Liver (tissue), 8 donors: ENCODE measurements at regions not wholly inside any gene's neighbourhood (a gene's known extent, or its start where the extent isn't known, plus 50 kb on each side); places are given as distances from the start of the nearest gene placed in this dataset.
"Not testable (repeated sequence)": the region's sequence is repeated elsewhere in the genome, so short reads cannot be mapped to it uniquely, and the experiment has no call there.

Experiments
- DNase-seq: peaks from one replicate; pipeline ENCODE4 v3.0.0-alpha.2; 2017; ENCODE audit warnings: low spot score
- H3K27ac ChIP-seq, 2 donors: one replicate each; pipeline ENCODE4 v1.7.0; 2013; ENCODE audit warnings: inconsistent platforms in 2 of 2, low read length in 2 of 2, control low read depth in 1 of 2, low read depth in 1 of 2, mild to moderate bottlenecking in 1 of 2
- H3K27me3 ChIP-seq, 4 donors: one replicate each; pipeline versions ENCODE4 v1.6.1 to v1.7.0; 2013; ENCODE audit warnings: low read length in 3 of 4, inconsistent platforms in 1 of 4, mild to moderate bottlenecking in 1 of 4, moderate library complexity in 1 of 4; ENCODE audit not compliant: control insufficient read depth in 4 of 4, insufficient read depth in 4 of 4
- H3K36me3 ChIP-seq, 4 donors: one replicate each; pipeline versions ENCODE4 v1.6.1 to v1.7.0; 2013; ENCODE audit warnings: low read length in 3 of 4, mild to moderate bottlenecking in 3 of 4, low read depth in 1 of 4, moderate library complexity in 1 of 4; ENCODE audit not compliant: control insufficient read depth in 4 of 4, insufficient read depth in 3 of 4
- H3K4me1 ChIP-seq, 4 donors: one replicate each; pipeline versions ENCODE4 v1.6.1 to v1.7.0; 2013; ENCODE audit warnings: low read length in 3 of 4, mild to moderate bottlenecking in 3 of 4, moderate library complexity in 1 of 4; ENCODE audit not compliant: control insufficient read depth in 4 of 4, insufficient read depth in 4 of 4
- H3K4me3 ChIP-seq, 3 donors: one replicate each; pipeline versions ENCODE4 v1.6.1 to v1.7.0; 2013; ENCODE audit warnings: low read length in 3 of 3, control low read depth in 1 of 3, low read depth in 1 of 3, mild to moderate bottlenecking in 1 of 3
- H3K9ac ChIP-seq, 2 donors: one replicate each; pipeline ENCODE4 v1.7.0; 2013; ENCODE audit warnings: low read length in 2 of 2, mild to moderate bottlenecking in 2 of 2, moderate library complexity in 2 of 2, control low read depth in 1 of 2, low read depth in 1 of 2
- H3K9me3 ChIP-seq, 4 donors: one replicate each; pipeline versions ENCODE4 v1.6.1 to v1.7.0; 2013; ENCODE audit warnings: low read length in 3 of 4; ENCODE audit not compliant: control insufficient read depth in 4 of 4
- ATF3 ChIP-seq: IDR thresholded peaks from 2 replicates; pipeline ENCODE4 v1.6.1; 2016; ENCODE audit warnings: antibody characterized with exemption
- CTCF ChIP-seq: fragments of 150-350 bp; IDR thresholded peaks from 2 replicates; pipeline ENCODE4 v1.5.1; 2017; ENCODE audit warnings: improper control_type of control experiment, low read depth, low read length; ENCODE audit not compliant: missing input control
- EGR1 ChIP-seq, 2 donors: IDR thresholded peaks; 2 replicates each; pipeline ENCODE4 v1.6.1; 2016 to 2018; ENCODE audit warnings: antibody characterized with exemption in 2 of 2, low read depth in 2 of 2
- FOXA1 ChIP-seq: IDR thresholded peaks from 2 replicates; pipeline ENCODE4 v1.6.1; 2016; ENCODE audit warnings: antibody characterized with exemption
- FOXA2 ChIP-seq: IDR thresholded peaks from 2 replicates; pipeline ENCODE4 v1.6.1; 2016; ENCODE audit warnings: antibody characterized with exemption
- GABPA ChIP-seq, 2 donors: IDR thresholded peaks in 1 of 2; conservative IDR thresholded peaks in 1 of 2; 2 replicates each; pipeline ENCODE4 v1.6.1; 2016; ENCODE audit warnings: antibody characterized with exemption in 2 of 2, mild to moderate bottlenecking in 1 of 2, moderate library complexity in 1 of 2
- HNF4A ChIP-seq, 2 donors: conservative IDR thresholded peaks; 2 replicates each; pipeline ENCODE4 v1.6.1; 2016; ENCODE audit warnings: antibody characterized with exemption in 2 of 2, mild to moderate bottlenecking in 2 of 2
- HNF4G ChIP-seq: IDR thresholded peaks from 2 replicates; pipeline ENCODE4 v1.6.1; 2016; ENCODE audit warnings: antibody characterized with exemption
- JUND ChIP-seq, 2 donors: IDR thresholded peaks; 2 replicates each; pipeline ENCODE4 v1.6.1; 2016; ENCODE audit warnings: antibody characterized with exemption in 2 of 2
- MAX ChIP-seq: IDR thresholded peaks from 2 replicates; pipeline ENCODE4 v1.6.1; 2016; ENCODE audit warnings: antibody characterized with exemption
- NR2F2 ChIP-seq: IDR thresholded peaks from 2 replicates; pipeline ENCODE4 v1.6.1; 2016; ENCODE audit warnings: antibody characterized with exemption
- RAD21 ChIP-seq, 2 donors: IDR thresholded peaks; 2 replicates each; pipeline ENCODE4 v1.6.1; 2016; ENCODE audit warnings: antibody characterized with exemption in 2 of 2, mild to moderate bottlenecking in 2 of 2
- RXRA ChIP-seq, 2 donors: IDR thresholded peaks; 2 replicates each; pipeline ENCODE4 v1.6.1; 2017 to 2018; ENCODE audit warnings: antibody characterized with exemption in 2 of 2, mild to moderate bottlenecking in 1 of 2
- SP1 ChIP-seq: IDR thresholded peaks from 2 replicates; pipeline ENCODE4 v1.6.1; 2018; ENCODE audit warnings: antibody characterized with exemption, mild to moderate bottlenecking
- TAF1 ChIP-seq: conservative IDR thresholded peaks from 2 replicates; pipeline ENCODE4 v1.6.1; 2016; ENCODE audit warnings: antibody characterized with exemption, mild to moderate bottlenecking
- YY1 ChIP-seq: IDR thresholded peaks from 2 replicates; pipeline ENCODE4 v1.6.1; 2016; ENCODE audit warnings: antibody characterized with exemption, mild to moderate bottlenecking
- ZBTB33 ChIP-seq: IDR thresholded peaks from 2 replicates; pipeline ENCODE4 v1.6.1; 2016; ENCODE audit warnings: antibody characterized with exemption
- whole genome bisulfite sequencing: extraction: QIAGEN DNeasy Blood & Tissue Kit; methylation state at CpG from one replicate; pipeline ENCODE4 v1.1.7; 2013; 5-methylcytosine and 5-hydroxymethylcytosine counted together
- donor health status: healthy.
- donor health status: healthy.
- donor health status: healthy.
- donor health status: healthy.
- donor health status: healthy.

- no peak for DNase-seq
- no peak overlapping the region for H3K9ac ChIP-seq
- WGBS: 66% methylated on average over 3 of the region's 3 CpGs
- no peaks in the 10 kb centered on the region for H3K27me3 ChIP-seq
- no peak overlapping the region for H3K27ac ChIP-seq
- no peaks in the 10 kb centered on the region for H3K36me3 ChIP-seq
- H3K4me3 ChIP-seq: no peak overlapping the region
- TF ChIP-seq EGR1 (IDR thresholded peaks at IDR 0.05; ENCODE audit: low read depth in 2 of 2): no peak
- TF ChIP-seq NR2F2: no peak
- no peak for TF ChIP-seq ATF3
- TF ChIP-seq MAX: no peak
- no peak for TF ChIP-seq JUND (IDR thresholded peaks at IDR 0.05)
- H3K9me3 ChIP-seq: no peaks in the 10 kb centered on the region
- H3K4me1 ChIP-seq: peaks cover 0 to 11% (median 2%) of the 10 kb centered on the region in 4 donors
These were observed 68.9 kb downstream of the EDN1 start for GRCh38 chr6:12359036-12359435.

- Histone ChIP-seq H3K27ac (no peak overlapping the region), H3K9ac (no peak overlapping the region), H3K4me3 (no peak overlapping the region), H3K27me3 (no peaks in the 10 kb centered on the region), H3K36me3 (no peaks in the 10 kb centered on the region), H3K4me1 (peaks cover 0 to 21% (median 12%) of the 10 kb centered on the region in 4 donors), H3K9me3 (no peaks in the 10 kb centered on the region)
- no peak for DNase-seq
- no peak for TF ChIP-seq GABPA (IDR thresholded peaks at IDR 0.05 in 1 of 2, conservative IDR thresholded peaks at IDR 0.05 in 1 of 2)
- TF ChIP-seq MAX: no peak
- no peak for TF ChIP-seq YY1
- TF ChIP-seq RXRA (IDR thresholded peaks at IDR 0.05): no peak
- TF ChIP-seq TAF1: no peak
- TF ChIP-seq HNF4A (conservative IDR thresholded peaks at IDR 0.05): no peak
- no peak for TF ChIP-seq JUND (IDR thresholded peaks at IDR 0.05)
- TF ChIP-seq SP1: no peak
- no peak for TF ChIP-seq EGR1 (IDR thresholded peaks at IDR 0.05; ENCODE audit: low read depth in 2 of 2)
- TF ChIP-seq FOXA1: no peak
- TF ChIP-seq CTCF: no peak
- no peak for TF ChIP-seq HNF4G
- no peak for TF ChIP-seq ATF3
- TF ChIP-seq RAD21 (IDR thresholded peaks at IDR 0.05): no peak
- TF ChIP-seq ZBTB33: no peak
- no peak for TF ChIP-seq FOXA2
- WGBS: 89% methylated on average over 2 of the region's 2 CpGs
These were observed 71.0 kb downstream of the EDN1 start for GRCh38 chr6:12361042-12361765.

GRCh38 chr6:12363277-12363650 is 73.1 kb downstream of the EDN1 start:
- not testable (repeated sequence) for H3K9ac ChIP-seq, H3K9me3 ChIP-seq, H3K27me3 ChIP-seq, H3K36me3 ChIP-seq, DNase-seq, H3K4me3 ChIP-seq
- WGBS: 93% methylated on average over 6 of the region's 6 CpGs
- Histone ChIP-seq H3K4me1 (peaks cover 0 to 21% (median 12%) of the 10 kb centered on the region in 4 donors), H3K27ac (peak overlapping the region in 1 of 2 donors; percentile 50)
